ENCODE measurements at regions not wholly inside any gene's neighbourhood (a gene's known extent, or its start where the extent isn't known, plus 50 kb on each side); places are given as distances from the start of the nearest gene placed in this dataset.

DNA sequence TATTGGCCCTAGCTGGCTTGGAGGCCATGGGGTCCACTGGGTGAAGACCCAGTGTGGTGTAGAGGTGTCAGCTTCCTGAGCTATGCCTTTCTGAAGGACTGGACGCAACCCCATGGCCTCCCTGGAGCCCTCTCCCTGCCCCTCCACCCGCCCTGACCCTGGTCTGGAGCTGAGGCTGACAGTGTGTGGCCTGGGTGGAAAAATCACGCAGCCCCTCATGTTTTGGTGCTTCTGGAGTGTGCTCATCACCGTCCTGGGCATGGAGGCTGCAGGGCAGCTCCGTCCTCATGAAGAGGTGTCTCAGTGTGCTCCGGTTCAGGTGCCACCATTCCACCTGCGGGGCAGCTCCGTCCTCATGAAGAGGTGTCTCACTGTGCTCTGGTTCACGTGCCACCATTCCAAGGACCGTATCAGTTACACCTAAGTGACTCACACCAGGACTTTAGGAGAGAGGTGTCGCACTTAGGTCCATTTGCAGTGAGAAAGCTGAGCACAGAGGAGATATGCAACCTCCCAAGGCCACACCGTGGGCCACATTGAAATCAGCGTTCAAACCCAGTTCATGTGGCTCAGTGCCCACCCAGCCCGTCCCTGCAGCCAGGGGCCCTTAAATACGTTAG is 214.3 kb upstream of the IRX1 start:
- Histone ChIP-seq H3K4me1 (ENCODE audit: insufficient read depth, low read length, poor library complexity, severe bottlenecking) (no peaks in the 10 kb centered on the region), H3K4me2 (ENCODE audit: low read depth, low read length, poor library complexity, severe bottlenecking) (no peak overlapping the region), H3K9me2 (replicated peaks; ENCODE audit: low read depth, low read length) (no peaks in the 10 kb centered on the region), H3K27me3 (ENCODE audit: insufficient read depth, low read length, poor library complexity, severe bottlenecking) (no peaks in the 10 kb centered on the region), H3K36me3 (ENCODE audit: insufficient read depth, low read length) (no peaks in the 10 kb centered on the region), H2AFZ (ENCODE audit: low read length) (no peak overlapping the region), H3K4me3 (ENCODE audit: low read length, poor library complexity, severe bottlenecking) (no peak overlapping the region), H3F3A (ENCODE audit: low read depth) (no peaks in the 10 kb centered on the region), H3K9ac (ENCODE audit: low read depth, low read length, poor library complexity, severe bottlenecking) (no peak overlapping the region), H3K9me3 (ENCODE audit: insufficient read depth, low read depth, low read length) (peaks cover 3% of the 10 kb centered on the region; the same call in 1 of the 2 replicates), H3K79me2 (ENCODE audit: insufficient read depth, low read length) (no peaks in the 10 kb centered on the region), H4K20me1 (ENCODE audit: insufficient read depth, low read length, poor library complexity, severe bottlenecking) (no peaks in the 10 kb centered on the region)
- no peak for TF ChIP-seq EZH2phosphoT487 (IDR thresholded peaks at IDR 0.05; ENCODE audit: borderline replicate concordance)

DNA sequence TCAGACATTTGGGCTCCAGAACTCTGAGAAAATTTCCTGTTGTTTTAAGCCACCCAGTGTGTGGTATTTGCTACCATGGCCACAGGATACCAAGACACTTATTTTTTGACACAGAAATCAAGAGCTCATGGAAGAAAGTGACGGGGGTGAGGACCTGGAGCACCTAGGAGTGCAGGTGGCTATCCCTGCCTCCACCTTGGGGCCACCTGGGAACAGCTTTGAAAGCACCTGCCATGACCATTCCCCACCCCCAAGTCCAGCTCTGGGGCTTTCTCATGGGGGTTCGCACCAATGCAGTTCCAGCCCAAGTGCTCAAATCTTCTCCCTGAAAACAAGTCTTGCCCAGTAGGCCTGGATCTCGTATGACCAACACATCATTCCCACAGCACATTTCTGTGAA is 214.9 kb upstream of the IRX1 start:
- Histone ChIP-seq H2AFZ (ENCODE audit: low read length) (no peak overlapping the region), H3K4me1 (ENCODE audit: insufficient read depth, low read length, poor library complexity, severe bottlenecking) (no peaks in the 10 kb centered on the region), H3K4me3 (ENCODE audit: low read length, poor library complexity, severe bottlenecking) (no peak overlapping the region), H3K36me3 (ENCODE audit: insufficient read depth, low read length) (no peaks in the 10 kb centered on the region), H4K20me1 (ENCODE audit: insufficient read depth, low read length, poor library complexity, severe bottlenecking) (no peaks in the 10 kb centered on the region), H3K9me3 (ENCODE audit: insufficient read depth, low read depth, low read length) (peaks cover 3% of the 10 kb centered on the region; the same call in 1 of the 2 replicates), H3F3A (ENCODE audit: low read depth) (no peaks in the 10 kb centered on the region), H3K9me2 (replicated peaks; ENCODE audit: low read depth, low read length) (no peaks in the 10 kb centered on the region), H3K79me2 (ENCODE audit: insufficient read depth, low read length) (no peaks in the 10 kb centered on the region), H3K27me3 (ENCODE audit: insufficient read depth, low read length, poor library complexity, severe bottlenecking) (no peaks in the 10 kb centered on the region), H3K9ac (ENCODE audit: low read depth, low read length, poor library complexity, severe bottlenecking) (no peak overlapping the region), H3K4me2 (ENCODE audit: low read depth, low read length, poor library complexity, severe bottlenecking) (no peak overlapping the region)
- TF ChIP-seq EZH2phosphoT487 (IDR thresholded peaks at IDR 0.05; ENCODE audit: borderline replicate concordance), result no peak
- TF ChIP-seq, protein P1, sequence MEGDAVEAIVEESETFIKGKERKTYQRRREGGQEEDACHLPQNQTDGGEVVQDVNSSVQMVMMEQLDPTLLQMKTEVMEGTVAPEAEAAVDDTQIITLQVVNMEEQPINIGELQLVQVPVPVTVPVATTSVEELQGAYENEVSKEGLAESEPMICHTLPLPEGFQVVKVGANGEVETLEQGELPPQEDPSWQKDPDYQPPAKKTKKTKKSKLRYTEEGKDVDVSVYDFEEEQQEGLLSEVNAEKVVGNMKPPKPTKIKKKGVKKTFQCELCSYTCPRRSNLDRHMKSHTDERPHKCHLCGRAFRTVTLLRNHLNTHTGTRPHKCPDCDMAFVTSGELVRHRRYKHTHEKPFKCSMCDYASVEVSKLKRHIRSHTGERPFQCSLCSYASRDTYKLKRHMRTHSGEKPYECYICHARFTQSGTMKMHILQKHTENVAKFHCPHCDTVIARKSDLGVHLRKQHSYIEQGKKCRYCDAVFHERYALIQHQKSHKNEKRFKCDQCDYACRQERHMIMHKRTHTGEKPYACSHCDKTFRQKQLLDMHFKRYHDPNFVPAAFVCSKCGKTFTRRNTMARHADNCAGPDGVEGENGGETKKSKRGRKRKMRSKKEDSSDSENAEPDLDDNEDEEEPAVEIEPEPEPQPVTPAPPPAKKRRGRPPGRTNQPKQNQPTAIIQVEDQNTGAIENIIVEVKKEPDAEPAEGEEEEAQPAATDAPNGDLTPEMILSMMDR (conservative IDR thresholded peaks at IDR 0.05; ENCODE audit: low read length), result no peak

DNA sequence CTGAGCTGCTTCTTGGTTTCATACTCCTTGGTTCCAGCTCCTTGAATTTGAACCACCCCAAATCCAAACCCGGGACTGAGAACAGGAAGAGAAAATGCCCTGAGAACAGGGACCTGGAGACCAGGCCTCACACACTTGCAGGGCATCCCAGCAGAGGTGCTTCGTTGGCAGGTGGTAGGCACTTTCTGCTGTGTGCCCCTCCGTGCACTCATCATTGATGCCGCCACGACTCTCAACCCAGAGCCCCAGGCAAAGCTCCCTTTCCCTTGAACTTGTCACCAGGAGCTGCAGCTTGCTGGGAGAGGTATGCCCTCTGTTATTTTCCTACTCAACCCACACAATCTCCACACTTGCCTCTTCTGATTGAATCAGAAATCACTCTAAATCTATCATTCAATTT is 217.8 kb upstream of the IRX1 start:
- no peak overlapping the region for H2AFZ ChIP-seq (ENCODE audit: low read length)
- H3F3A ChIP-seq (ENCODE audit: low read depth), result no peaks in the 10 kb centered on the region
- no peaks in the 10 kb centered on the region for H3K4me1 ChIP-seq (ENCODE audit: insufficient read depth, low read length, poor library complexity, severe bottlenecking)
- TF ChIP-seq EZH2phosphoT487 (IDR thresholded peaks at IDR 0.05; ENCODE audit: borderline replicate concordance), result no peak
- TF ChIP-seq, protein P1 (conservative IDR thresholded peaks at IDR 0.05; ENCODE audit: low read length), result no peak
- H3K36me3 ChIP-seq (ENCODE audit: insufficient read depth, low read length), result no peaks in the 10 kb centered on the region
- H3K4me2 ChIP-seq (ENCODE audit: low read depth, low read length, poor library complexity, severe bottlenecking), result no peak overlapping the region
- peaks cover 10% of the 10 kb centered on the region; the same call in 1 of the 2 replicates for H3K9me3 ChIP-seq (ENCODE audit: insufficient read depth, low read depth, low read length)
- H3K4me3 ChIP-seq (ENCODE audit: low read length, poor library complexity, severe bottlenecking), result no peak overlapping the region
- H3K9ac ChIP-seq (ENCODE audit: low read depth, low read length, poor library complexity, severe bottlenecking), result no peak overlapping the region
- H3K9me2 ChIP-seq (replicated peaks; ENCODE audit: low read depth, low read length), result no peaks in the 10 kb centered on the region
- H3K27me3 ChIP-seq (ENCODE audit: insufficient read depth, low read length, poor library complexity, severe bottlenecking), result no peaks in the 10 kb centered on the region
- no peaks in the 10 kb centered on the region for H4K20me1 ChIP-seq (ENCODE audit: insufficient read depth, low read length, poor library complexity, severe bottlenecking)
- H3K79me2 ChIP-seq (ENCODE audit: insufficient read depth, low read length), result no peaks in the 10 kb centered on the region

DNA sequence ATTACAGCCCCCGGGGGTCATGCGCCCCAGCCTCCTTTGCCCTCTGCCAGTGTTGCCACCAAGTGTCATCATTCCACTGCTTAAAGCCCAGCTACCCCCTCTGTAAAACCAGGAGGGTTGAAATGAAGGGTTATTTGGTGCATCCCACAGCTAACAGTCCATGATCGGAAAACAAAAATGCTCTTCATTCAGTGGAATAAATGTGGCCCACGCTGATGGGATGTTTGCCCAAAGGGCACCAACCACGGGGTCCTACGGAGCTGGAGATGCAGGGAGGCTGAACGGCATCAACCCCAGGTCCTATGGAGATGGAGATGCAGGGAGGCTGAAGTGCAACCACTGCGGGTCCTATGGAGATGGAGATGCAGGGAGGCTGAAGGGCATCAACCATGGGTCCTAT is 218.5 kb upstream of the IRX1 start:
- Histone ChIP-seq H3K79me2 (ENCODE audit: insufficient read depth, low read length) (no peaks in the 10 kb centered on the region), H3K9me3 (ENCODE audit: insufficient read depth, low read depth, low read length) (peaks cover 11% of the 10 kb centered on the region; the same call in 1 of the 2 replicates), H3K4me3 (ENCODE audit: low read length, poor library complexity, severe bottlenecking) (no peak overlapping the region), H3K9ac (ENCODE audit: low read depth, low read length, poor library complexity, severe bottlenecking) (no peak overlapping the region), H4K20me1 (ENCODE audit: insufficient read depth, low read length, poor library complexity, severe bottlenecking) (no peaks in the 10 kb centered on the region), H3F3A (ENCODE audit: low read depth) (no peaks in the 10 kb centered on the region), H3K36me3 (ENCODE audit: insufficient read depth, low read length) (no peaks in the 10 kb centered on the region), H3K27me3 (ENCODE audit: insufficient read depth, low read length, poor library complexity, severe bottlenecking) (no peaks in the 10 kb centered on the region), H3K4me2 (ENCODE audit: low read depth, low read length, poor library complexity, severe bottlenecking) (no peak overlapping the region), H3K9me2 (replicated peaks; ENCODE audit: low read depth, low read length) (no peaks in the 10 kb centered on the region), H3K4me1 (ENCODE audit: insufficient read depth, low read length, poor library complexity, severe bottlenecking) (no peaks in the 10 kb centered on the region), H2AFZ (ENCODE audit: low read length) (no peak overlapping the region)
- no peak for TF ChIP-seq EZH2phosphoT487 (IDR thresholded peaks at IDR 0.05; ENCODE audit: borderline replicate concordance)
- TF ChIP-seq, protein P1 (conservative IDR thresholded peaks at IDR 0.05; ENCODE audit: low read length), result no peak

Measured in Loucy (cell line).